Amniotic stem cell (primary cell): ENCODE measurements at regions not wholly inside any gene's neighbourhood (a gene's known extent, or its start where the extent isn't known, plus 50 kb on each side); places are given as distances from the start of the nearest gene placed in this dataset.

Source experiments
- DNase-seq: peaks from one replicate; lab custom pipeline; 2025; lab: John Stamatoyannopoulos, UW

DNA sequence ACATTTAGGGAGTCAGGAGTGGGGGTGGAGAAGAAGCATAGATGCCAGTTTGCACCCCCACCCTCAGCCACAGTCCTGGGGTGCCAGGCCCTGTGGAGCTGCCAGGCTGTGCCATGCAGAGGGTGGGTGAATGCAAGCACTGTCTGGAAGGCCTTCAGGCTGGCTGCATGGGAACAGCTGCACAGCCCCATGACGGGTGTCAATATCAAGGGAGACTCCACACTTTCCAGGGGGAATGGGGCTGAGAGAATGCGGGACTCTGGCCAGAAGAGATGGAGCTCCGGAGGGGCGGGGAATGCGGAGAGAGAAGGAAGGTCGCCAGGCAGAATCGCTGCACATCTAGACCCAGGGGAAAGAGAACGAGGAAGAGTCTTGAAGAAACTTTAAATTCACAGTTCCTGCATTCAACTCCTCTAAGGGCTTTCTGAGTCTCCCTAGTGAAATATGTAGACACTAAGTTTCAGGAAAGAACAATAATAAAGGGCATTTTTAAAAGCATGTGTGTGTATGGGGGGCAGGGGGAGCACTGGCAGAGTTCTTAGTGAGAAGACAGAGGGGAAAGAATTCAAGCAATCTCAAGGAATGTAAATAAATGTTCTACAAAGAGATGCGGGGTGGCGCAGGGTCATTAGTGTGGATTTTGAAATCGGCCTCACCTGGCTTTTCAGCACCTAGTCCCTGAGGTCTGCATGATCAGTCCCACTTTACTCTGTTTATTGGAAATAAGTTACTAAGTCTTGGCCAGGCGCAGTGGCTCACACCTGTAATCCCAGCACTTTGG lies 59.1 kb downstream of the BOD1 start:
- no peak for DNase-seq

DNA sequence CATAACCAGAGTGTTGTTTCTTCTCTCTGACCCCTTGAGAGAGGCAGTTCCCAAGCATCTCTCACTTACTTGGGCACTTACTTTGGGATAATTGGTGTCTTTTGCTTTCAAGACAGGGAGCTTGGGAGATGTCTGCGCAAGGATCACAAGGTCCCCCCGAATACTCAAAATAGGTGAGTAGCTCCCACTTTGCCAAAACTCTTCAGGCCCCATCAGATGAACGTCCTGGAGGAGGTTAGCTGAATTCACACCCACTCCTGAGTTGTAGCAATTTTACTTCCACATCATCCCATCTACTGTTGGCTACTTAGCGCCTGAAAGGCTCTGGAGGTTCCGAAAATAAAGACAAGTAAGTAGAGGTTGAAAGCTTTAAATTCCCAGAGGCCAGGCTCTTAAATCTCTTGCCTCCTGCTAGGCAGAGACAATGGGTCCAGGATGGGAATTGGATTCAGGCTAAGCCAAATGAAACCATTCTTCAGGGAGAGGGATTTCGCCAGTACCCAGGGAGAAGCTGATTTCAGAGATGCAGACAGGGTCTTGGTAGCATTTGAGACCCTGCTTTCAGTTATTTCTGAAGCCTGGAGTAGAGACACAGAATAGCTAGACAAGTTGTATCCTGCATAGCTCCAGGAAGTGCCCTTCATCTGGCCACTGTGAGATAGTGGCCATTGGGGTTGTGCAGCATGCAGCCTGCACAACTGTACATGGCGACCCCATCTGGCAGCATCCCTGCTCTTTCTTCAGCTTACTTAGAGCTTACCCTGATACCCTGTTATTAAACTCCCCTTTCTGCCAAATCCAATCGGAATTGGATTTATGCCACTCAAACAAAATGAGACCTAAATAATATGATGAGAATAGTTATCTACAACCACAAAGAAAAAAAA lies 60.1 kb downstream of the BOD1 start:
- DNase-seq, result no peak

DNA sequence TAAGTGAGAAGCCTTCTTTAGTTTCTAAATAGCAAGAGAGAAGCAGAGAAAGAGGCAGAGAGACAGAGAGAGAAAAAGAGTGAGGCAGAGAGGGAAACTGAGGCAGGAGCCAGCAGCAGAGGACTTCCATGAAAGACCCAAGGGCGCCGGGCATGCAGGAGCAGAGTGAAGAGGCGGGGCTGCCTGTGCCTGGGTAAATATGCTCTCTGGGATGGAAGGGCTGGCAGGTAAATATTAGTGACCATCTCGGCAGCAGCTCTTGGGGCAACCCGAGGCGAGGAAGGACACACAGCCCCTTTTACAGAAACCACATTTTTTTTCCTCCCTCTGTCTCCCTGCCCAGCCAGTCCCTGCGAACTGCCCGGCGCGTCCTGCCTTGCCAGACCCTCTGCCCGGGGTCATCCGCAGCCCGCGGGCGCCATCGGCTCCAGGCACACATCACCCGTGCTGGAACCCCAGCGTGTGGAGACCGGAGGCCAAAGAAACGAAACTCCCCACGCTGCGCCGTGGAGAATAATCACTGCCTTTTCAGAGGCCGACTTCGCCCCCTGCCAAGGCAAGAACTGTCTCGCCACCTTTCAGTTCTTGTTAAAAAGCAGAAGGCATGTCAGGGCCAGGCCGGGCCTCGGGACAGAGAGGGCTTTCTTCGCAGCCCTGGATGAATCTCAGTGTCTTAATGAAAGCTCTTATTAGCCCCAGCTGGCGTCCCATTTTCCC lies 61.3 kb downstream of the BOD1 start:
- no peak for DNase-seq

- no peak for DNase-seq
These were observed 62.2 kb downstream of the BOD1 start for GRCh38 chr5:173554038-173554955.

DNA sequence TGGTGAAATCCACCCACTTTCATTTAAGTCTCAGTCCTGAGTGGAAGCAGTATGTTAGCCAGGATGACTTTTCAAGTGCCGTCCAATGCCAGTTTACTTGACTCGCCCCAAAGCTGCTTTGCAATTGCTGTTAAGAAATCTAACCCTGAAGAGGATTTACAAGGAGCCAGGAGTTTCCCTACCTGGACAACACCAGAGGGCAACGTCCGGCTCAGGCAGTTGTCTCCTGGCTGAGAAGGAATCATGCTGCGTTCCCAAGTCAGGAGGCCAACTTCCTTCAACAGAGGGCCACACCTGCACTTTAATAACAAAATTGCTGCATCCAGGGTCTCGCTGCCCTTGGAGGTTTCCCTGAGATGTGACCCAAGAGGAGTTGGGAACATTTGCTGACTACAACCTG lies 65.8 kb downstream of the BOD1 start:
- no peak for DNase-seq

- no peak for DNase-seq
These were observed 66.8 kb downstream of the BOD1 start for GRCh38 chr5:173549644-173550043.

GRCh38 chr5:173547579-173547978 lies 68.9 kb downstream of the BOD1 start:
- no peak for DNase-seq

DNA sequence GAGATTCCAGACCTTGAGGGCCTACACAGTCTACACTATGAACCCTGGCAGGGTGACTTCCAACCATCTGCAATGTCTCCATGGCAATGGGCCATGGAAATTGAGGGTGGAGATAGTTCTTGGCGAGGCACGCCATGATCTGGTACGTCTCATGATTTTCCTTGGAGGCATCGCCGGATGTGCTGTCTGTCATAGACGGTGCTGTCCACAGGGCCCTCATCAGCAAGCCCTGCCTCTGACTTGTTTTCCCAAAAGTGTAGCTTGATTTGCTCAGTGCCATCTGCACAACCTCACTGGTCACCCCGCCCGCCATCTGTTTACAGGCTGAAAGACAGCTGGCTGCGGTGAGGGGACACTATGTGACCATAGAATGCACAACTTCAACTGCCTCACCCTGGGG lies 73.5 kb downstream of the BOD1 start:
- no peak for DNase-seq

DNA sequence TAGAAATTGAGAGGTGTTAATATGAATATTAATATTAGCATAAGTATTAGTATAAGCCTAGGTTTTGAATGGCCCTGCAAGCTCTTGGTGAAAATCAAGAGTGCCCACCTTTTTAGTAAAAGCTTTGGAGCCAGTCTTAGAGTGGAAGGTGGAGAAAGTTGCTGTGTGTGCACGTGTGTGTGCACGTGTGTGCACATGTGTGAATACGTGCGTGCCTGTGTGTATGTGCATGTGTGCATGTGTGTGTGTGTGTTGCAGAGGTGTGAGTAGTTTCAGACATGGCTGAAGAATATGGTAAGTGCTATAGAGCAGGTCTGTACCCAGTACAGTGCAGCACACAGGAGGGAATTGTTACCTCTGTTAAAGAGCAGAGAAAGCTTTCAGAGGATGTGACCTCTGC lies 74.3 kb downstream of the BOD1 start:
- no peak for DNase-seq

DNA sequence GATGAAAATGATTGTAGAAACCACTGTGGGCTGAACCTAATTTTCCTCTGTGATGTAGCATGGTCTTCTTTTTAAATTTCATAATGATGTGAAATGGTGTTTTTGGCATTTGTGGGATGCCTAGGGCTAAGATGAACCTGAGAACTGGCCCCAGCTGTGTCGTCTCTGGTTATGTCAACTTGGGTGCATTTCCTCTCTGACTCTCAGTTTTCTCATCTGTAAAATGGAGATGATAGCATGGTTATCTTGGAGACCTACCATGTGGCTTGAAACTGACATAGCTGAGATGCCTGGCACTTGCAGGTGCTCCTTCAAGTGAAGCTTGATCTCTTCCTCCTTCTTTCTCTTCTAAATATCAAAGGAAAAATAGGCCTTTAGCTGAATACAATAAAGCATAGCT lies 77.8 kb downstream of the BOD1 start:
- no peak for DNase-seq

DNA sequence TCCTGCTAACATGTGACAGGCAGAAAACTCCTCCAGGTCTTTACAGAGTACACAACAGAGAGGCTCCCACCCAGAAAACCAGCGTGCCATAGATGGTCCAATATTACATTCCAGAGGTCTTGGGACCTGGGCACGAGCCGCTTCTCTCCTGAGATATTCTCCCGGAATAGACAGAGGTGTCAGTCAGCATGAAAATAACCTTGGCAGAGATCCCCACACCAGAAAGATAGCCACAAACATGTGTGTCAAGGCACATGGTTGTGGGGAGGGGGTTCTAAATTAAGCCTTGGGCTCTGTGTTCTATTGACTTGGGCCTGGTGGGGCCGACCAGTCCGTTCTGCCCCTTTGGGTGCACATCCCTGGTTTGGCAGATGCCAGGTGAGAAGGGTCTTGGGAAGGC lies 78.4 kb downstream of the BOD1 start:
- no peak for DNase-seq

GRCh38 chr5:173537228-173537627 lies 79.2 kb downstream of the BOD1 start:
- DNase-seq, result no peak

DNA sequence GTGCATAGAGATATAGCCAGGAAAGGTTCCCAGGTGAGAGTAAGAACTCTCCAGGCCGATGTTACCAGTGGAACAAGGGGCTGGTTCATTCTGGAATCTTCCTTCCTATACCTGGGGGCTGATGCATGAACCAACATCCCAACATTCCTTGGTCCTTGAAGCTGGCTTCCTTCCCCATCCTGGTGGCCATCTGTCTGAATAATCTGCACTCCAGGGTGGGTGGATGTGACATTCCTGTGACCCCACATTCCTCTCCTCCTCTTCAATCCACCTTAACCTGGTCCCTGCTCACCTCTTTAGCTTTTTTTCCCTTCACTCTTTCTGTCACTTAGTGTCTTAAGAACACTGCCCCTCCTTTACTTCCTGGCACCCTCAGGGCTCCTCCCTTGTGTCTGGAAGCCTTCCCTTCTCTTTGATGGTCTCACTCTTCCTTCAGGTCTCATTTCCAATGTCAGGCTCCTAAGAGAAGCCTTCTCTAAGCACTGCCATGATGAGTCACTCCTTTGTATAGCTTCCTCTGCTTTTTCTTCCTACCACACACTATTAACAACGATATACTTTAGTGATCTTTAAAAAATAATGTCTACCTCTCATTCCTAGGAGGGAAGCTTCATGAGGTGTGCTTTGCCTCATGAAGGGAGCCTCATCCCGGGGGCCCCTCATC lies 80.3 kb downstream of the BOD1 start:
- DNase-seq, result no peak

GRCh38 chr5:173535166-173535975 lies 81.1 kb downstream of the BOD1 start:
- no peak for DNase-seq

- no peak for DNase-seq
These were observed 81.8 kb downstream of the BOD1 start for GRCh38 chr5:173534664-173535063.

DNA sequence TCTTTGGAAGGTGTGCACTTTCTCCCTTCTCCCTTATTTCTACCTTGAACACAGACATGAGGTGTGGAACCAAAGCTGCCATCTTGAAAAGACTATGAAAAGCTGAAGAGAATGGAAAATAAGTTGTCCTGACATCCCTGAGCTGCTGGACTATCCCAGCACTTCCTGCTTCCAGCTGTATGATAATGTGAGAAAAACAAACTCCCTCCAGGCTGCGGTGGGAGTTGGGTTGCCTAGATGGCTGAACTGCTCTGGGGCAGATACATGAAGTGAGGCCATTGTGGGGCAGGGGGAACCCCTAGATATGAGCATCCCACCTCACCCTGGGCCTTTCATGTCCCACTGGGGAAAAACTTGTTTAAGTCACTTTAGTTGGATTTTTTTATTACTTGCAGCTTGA lies 82.4 kb downstream of the BOD1 start:
- DNase-seq, result no peak

DNA sequence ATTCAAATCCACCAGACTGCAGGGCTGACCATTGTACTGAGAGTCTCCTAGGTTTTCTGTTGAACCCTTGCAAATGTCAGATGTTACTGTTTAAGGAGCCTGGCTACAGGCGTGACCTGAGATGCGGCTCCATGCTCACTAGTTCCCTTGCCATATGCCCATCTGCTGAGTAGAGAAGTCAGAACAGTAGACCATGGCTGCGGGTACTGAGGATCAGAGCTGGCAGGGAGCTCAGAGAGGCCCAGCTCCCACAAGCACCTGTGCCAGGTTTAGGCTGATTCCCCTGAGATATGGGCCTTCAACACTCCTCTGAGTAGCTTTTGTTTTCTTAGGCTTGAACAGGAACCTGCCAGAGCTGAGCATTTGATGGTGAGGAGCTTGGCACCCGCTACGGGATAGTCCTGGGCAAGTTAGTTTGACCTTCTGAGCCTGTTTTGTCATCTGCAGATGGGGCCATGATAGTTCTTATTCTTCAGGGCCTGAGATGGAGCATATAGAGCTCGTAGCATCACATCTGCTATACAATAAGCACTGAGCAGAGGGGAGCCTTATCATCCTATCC lies 83.7 kb downstream of the BOD1 start:
- DNase-seq, result no peak

GRCh38 chr5:173531863-173532262 lies 84.6 kb downstream of the BOD1 start:
- no peak for DNase-seq

DNA sequence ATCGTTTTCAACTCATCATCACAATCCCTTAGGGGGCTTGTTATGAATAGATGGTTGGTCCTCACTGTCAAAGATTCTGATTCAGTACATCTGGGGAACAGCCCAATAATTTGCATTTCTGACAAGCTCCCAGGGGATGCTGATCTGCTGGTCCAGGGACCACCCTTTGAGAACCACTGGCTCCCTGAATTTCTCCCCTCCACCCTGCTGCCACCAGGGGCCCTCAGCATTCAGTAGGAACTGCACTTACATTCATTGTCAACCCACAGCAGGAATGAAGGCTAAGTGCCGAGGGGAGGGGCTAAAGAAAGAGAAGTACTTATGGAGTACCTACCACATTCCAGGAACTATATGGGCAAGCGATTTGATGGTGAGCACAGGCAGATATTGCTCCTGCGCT lies 85.9 kb downstream of the BOD1 start:
- DNase-seq, result no peak

DNA sequence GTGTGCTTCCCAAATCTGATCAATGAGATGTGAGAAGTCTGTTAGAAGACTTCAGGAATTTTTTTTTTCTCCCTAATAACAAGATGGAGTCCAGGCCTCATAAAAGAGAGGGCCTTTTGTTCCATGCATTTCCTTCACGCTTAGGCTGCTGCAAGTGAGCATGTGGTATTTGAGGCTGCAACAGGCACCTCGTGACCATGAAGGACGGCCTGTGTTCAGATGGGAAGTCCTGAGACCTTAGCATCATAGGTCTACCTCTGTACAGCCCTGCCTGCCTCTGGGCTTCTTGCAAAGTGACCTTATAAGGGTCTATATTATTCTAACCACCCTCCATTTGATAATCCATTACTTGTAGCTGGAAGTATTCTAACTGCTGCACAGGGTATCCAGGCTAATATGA lies 86.6 kb downstream of the BOD1 start:
- no peak for DNase-seq
